GM23338 (cell line): ENCODE measurements at regions not wholly inside any gene's neighbourhood (a gene's known extent, or its start where the extent isn't known, plus 50 kb on each side); places are given as distances from the start of the nearest gene placed in this dataset.

Source experiments
- ATAC-seq: fragments of 200-7000 bp; cut with Tn5 transposase; 3 replicates; pipeline ENCODE4 v1.9.1; 2020
- DNase-seq: peaks from one replicate; pipeline ENCODE4 v3.0.0-alpha.2; 2015; ENCODE audit warnings: low spot score
- H2AFZ ChIP-seq: fragments of 200-600 bp; sonication (generic); 2 replicates; pipeline ENCODE4 v1.8.0; 2016; ENCODE audit warnings: antibody characterized with exemption, mild to moderate bottlenecking, moderate library complexity
- H3F3A ChIP-seq: fragments of 200-600 bp; sonication (generic); replicated peaks from 2 replicates; pipeline ENCODE4 v1.8.0; 2017; ENCODE audit warnings: antibody characterized with exemption, mixed run types, low read depth
- H3K27ac ChIP-seq: fragments of 200-600 bp; sonication (generic); 2 replicates; pipeline ENCODE4 v1.6.1; 2016; ENCODE audit warnings: low read depth
- H3K27me3 ChIP-seq: fragments of 200-600 bp; sonication (generic); 2 replicates; pipeline ENCODE4 v1.8.0; 2016; ENCODE audit warnings: mild to moderate bottlenecking, mixed run types, moderate library complexity; ENCODE audit not compliant: insufficient read depth
- H3K36me3 ChIP-seq: fragments of 200-600 bp; sonication (generic); 2 replicates; pipeline ENCODE4 v1.8.0; 2016; ENCODE audit warnings: mild to moderate bottlenecking; ENCODE audit not compliant: insufficient read depth
- H3K4me1 ChIP-seq: fragments of 200-600 bp; sonication (generic); 2 replicates; pipeline ENCODE4 v1.8.0; 2016; ENCODE audit warnings: mild to moderate bottlenecking, moderate library complexity; ENCODE audit not compliant: insufficient read depth
- H3K4me2 ChIP-seq: fragments of 200-600 bp; sonication (generic); 2 replicates; pipeline ENCODE4 v1.7.1; 2017; ENCODE audit warnings: mixed run types
- H3K4me3 ChIP-seq: fragments of 200-600 bp; sonication (generic); 2 replicates; pipeline ENCODE4 v1.6.1; 2016; ENCODE audit warnings: mixed run types
- H3K79me2 ChIP-seq: fragments of 200-600 bp; sonication (generic); replicated peaks from 2 replicates; pipeline ENCODE4 v1.8.0; 2017; ENCODE audit warnings: mild to moderate bottlenecking; ENCODE audit not compliant: insufficient read depth
- H3K9me2 ChIP-seq: fragments of 200-600 bp; sonication (generic); 2 replicates; pipeline ENCODE4 v1.8.0; 2017; ENCODE audit not compliant: insufficient read depth
- H4K20me1 ChIP-seq: fragments of 200-600 bp; sonication (generic); replicated peaks from 2 replicates; pipeline ENCODE4 v1.8.0; 2017; ENCODE audit warnings: mild to moderate bottlenecking; ENCODE audit not compliant: insufficient read depth
- H3K27ac Mint-ChIP-seq: 2 replicates; pipeline ENCODE4 v1.8.0; 2020; ENCODE audit warnings: inconsistent platforms, mild to moderate bottlenecking, moderate library complexity, mixed read lengths
- H3K27me3 Mint-ChIP-seq: 3 replicates; pipeline ENCODE4 v1.8.0; 2022; ENCODE audit warnings: low read depth, mild to moderate bottlenecking, moderate library complexity, mixed read lengths, inconsistent platforms; ENCODE audit not compliant: insufficient read depth, poor library complexity
- H3K36me3 Mint-ChIP-seq: 3 replicates; pipeline ENCODE4 v1.8.0; 2021; ENCODE audit warnings: low read depth, mild to moderate bottlenecking, inconsistent platforms, moderate library complexity, mixed read lengths
- H3K4me1 Mint-ChIP-seq: 3 replicates; pipeline ENCODE4 v1.8.0; 2020; ENCODE audit warnings: mild to moderate bottlenecking, inconsistent platforms, mixed read lengths
- H3K4me3 Mint-ChIP-seq: 3 replicates; pipeline ENCODE4 v1.8.0; 2021; ENCODE audit warnings: moderate library complexity, mild to moderate bottlenecking, inconsistent platforms, mixed read lengths
- H3K9me3 Mint-ChIP-seq: 3 replicates; pipeline ENCODE4 v1.8.0; 2020; ENCODE audit warnings: moderate library complexity, mild to moderate bottlenecking, inconsistent platforms, mixed read lengths
- CREB1 ChIP-seq: fragments of 250-450 bp; sonication (Bioruptor Pico); IDR thresholded peaks from 2 replicates; pipeline ENCODE4 v1.5.0; 2020; ENCODE audit warnings: low read depth, mild to moderate bottlenecking, moderate library complexity
- CTCF ChIP-seq, 2 experiments: fragments of 200-600 bp in 1 of 2; sonication (generic) in 1 of 2; conservative IDR thresholded peaks; 2 replicates each; pipeline versions ENCODE4 v1.5.1 to v1.6.1; 2016 to 2017; ENCODE audit warnings: antibody characterized with exemption in 2 of 2, low read depth in 2 of 2, mild to moderate bottlenecking in 2 of 2, moderate library complexity in 1 of 2
- ETS1 ChIP-seq: IDR thresholded peaks from 2 replicates; pipeline ENCODE4 v1.6.1; 2016; ENCODE audit warnings: antibody characterized with exemption
- EZH2 ChIP-seq: fragments of 200-600 bp; sonication (generic); IDR thresholded peaks from one replicate; pipeline ENCODE4 v1.8.0; 2017; ENCODE audit warnings: antibody characterized with exemption, mild to moderate bottlenecking, low read depth; ENCODE audit not compliant: unreplicated experiment
- EZH2phosphoT487 ChIP-seq: fragments of 200-600 bp; sonication (generic); IDR thresholded peaks from one replicate; pipeline ENCODE4 v1.8.1; 2018; ENCODE audit warnings: antibody characterized with exemption; ENCODE audit not compliant: unreplicated experiment
- JUNB ChIP-seq: IDR thresholded peaks from one replicate; pipeline ENCODE4 v1.6.1; 2016; ENCODE audit warnings: antibody characterized with exemption; ENCODE audit not compliant: unreplicated experiment
- NANOG ChIP-seq: IDR thresholded peaks from 2 replicates; pipeline ENCODE4 v1.6.1; 2016; ENCODE audit warnings: antibody characterized with exemption, borderline replicate concordance
- POLR2AphosphoS5 ChIP-seq: IDR thresholded peaks from 2 replicates; pipeline ENCODE4 v1.6.1; 2016; ENCODE audit warnings: antibody characterized with exemption, low read depth
- STAT1 ChIP-seq: IDR thresholded peaks from one replicate; pipeline ENCODE4 v1.6.1; 2016; ENCODE audit warnings: antibody characterized with exemption; ENCODE audit not compliant: unreplicated experiment
- ZNF114 ChIP-seq: fragments of 250-450 bp; sonication (Bioruptor Pico); IDR thresholded peaks from 2 replicates; pipeline ENCODE4 v1.5.0; 2020; ENCODE audit warnings: mild to moderate bottlenecking, moderate library complexity
- ZNF331 ChIP-seq: fragments of 250-450 bp; sonication (Bioruptor Pico); IDR thresholded peaks from 2 replicates; pipeline ENCODE4 v1.5.0; 2020; ENCODE audit warnings: low read depth, mild to moderate bottlenecking, moderate library complexity
- ZNF462 ChIP-seq: fragments of 250-450 bp; sonication (Bioruptor Pico); IDR thresholded peaks from 2 replicates; pipeline ENCODE4 v1.5.0; 2020; ENCODE audit warnings: mild to moderate bottlenecking, moderate library complexity
- TF ChIP-seq, protein P1 (sequence below): IDR thresholded peaks from one replicate; pipeline ENCODE4 v1.6.1; 2018; ENCODE audit warnings: antibody characterized with exemption; ENCODE audit not compliant: unreplicated experiment

GRCh38 chr2:38494394-38494793, 108.3 kb downstream of the HNRNPLL start:
- H3K4me3 ChIP-seq = no peak overlapping the region
- no peaks in the 10 kb centered on the region for H3F3A ChIP-seq
- no peaks in the 10 kb centered on the region for H3K9me3 Mint-ChIP-seq
- no peak for DNase-seq
- H3K79me2 ChIP-seq = no peaks in the 10 kb centered on the region
- H3K9me2 ChIP-seq = 0 out of 2 replicates have a peak, but pooled peaks cover 4% of the 10 kb centered on the region
- H3K36me3 Mint-ChIP-seq = no peaks in the 10 kb centered on the region
- no peak overlapping the region for H3K4me2 ChIP-seq
- peaks cover 2% of the 10 kb centered on the region for H3K4me1 ChIP-seq
- H3K27ac ChIP-seq = no peak overlapping the region
- H3K27me3 ChIP-seq = no peaks in the 10 kb centered on the region
- H3K4me3 Mint-ChIP-seq = no peak overlapping the region
- ATAC-seq = no peak
- H3K27me3 Mint-ChIP-seq = peaks cover 2% of the 10 kb centered on the region
- H3K36me3 ChIP-seq = no peaks in the 10 kb centered on the region
- no peak overlapping the region for H3K27ac Mint-ChIP-seq
- peaks cover 10% of the 10 kb centered on the region for H3K4me1 Mint-ChIP-seq
- H2AFZ ChIP-seq = no peak overlapping the region
- TF ChIP-seq ZNF462 (CRISPR knock-in tag) (no peak), EZH2phosphoT487 (no peak), EZH2 (no peak), ETS1 (no peak), STAT1 (no peak), NANOG (no peak), CTCF (conservative IDR thresholded peaks at IDR 0.05; ENCODE audit: low read depth in 2 of 2) (no peak), CREB1 (CRISPR knock-in tag) (no peak), ZNF331 (CRISPR knock-in tag) (no peak), POLR2AphosphoS5 (no peak), JUNB (no peak), ZNF114 (CRISPR knock-in tag) (no peak)
- TF ChIP-seq, protein P1, sequence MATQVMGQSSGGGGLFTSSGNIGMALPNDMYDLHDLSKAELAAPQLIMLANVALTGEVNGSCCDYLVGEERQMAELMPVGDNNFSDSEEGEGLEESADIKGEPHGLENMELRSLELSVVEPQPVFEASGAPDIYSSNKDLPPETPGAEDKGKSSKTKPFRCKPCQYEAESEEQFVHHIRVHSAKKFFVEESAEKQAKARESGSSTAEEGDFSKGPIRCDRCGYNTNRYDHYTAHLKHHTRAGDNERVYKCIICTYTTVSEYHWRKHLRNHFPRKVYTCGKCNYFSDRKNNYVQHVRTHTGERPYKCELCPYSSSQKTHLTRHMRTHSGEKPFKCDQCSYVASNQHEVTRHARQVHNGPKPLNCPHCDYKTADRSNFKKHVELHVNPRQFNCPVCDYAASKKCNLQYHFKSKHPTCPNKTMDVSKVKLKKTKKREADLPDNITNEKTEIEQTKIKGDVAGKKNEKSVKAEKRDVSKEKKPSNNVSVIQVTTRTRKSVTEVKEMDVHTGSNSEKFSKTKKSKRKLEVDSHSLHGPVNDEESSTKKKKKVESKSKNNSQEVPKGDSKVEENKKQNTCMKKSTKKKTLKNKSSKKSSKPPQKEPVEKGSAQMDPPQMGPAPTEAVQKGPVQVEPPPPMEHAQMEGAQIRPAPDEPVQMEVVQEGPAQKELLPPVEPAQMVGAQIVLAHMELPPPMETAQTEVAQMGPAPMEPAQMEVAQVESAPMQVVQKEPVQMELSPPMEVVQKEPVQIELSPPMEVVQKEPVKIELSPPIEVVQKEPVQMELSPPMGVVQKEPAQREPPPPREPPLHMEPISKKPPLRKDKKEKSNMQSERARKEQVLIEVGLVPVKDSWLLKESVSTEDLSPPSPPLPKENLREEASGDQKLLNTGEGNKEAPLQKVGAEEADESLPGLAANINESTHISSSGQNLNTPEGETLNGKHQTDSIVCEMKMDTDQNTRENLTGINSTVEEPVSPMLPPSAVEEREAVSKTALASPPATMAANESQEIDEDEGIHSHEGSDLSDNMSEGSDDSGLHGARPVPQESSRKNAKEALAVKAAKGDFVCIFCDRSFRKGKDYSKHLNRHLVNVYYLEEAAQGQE = no peak
- no peaks in the 10 kb centered on the region for H4K20me1 ChIP-seq
